ENCODE measurements at regions not wholly inside any gene's neighbourhood (a gene's known extent, or its start where the extent isn't known, plus 50 kb on each side); places are given as distances from the start of the nearest gene placed in this dataset.

- peaks cover under 1% of the 10 kb centered on the region for H3K4me1 Mint-ChIP-seq
- H3K4me3 Mint-ChIP-seq, result no peak overlapping the region
- peaks cover 4% of the 10 kb centered on the region for H3K27me3 Mint-ChIP-seq
- no peak overlapping the region for H3K27ac Mint-ChIP-seq
- peaks cover 5% of the 10 kb centered on the region for H3K9me3 Mint-ChIP-seq
- no peaks in the 10 kb centered on the region for H3K36me3 Mint-ChIP-seq
Observed at GRCh38 chr2:216571178-216571908, 61.9 kb upstream of the IGFBP2 start.

GRCh38 chr2:216571909-216572513, 61.2 kb upstream of the IGFBP2 start:
- H3K4me1 Mint-ChIP-seq, result peaks cover 7% of the 10 kb centered on the region
- H3K27me3 Mint-ChIP-seq, result peaks cover 4% of the 10 kb centered on the region
- no peak overlapping the region for H3K27ac Mint-ChIP-seq
- H3K9me3 Mint-ChIP-seq, result peaks cover 11% of the 10 kb centered on the region
- H3K36me3 Mint-ChIP-seq, result no peaks in the 10 kb centered on the region
- no peak overlapping the region for H3K4me3 Mint-ChIP-seq

GRCh38 chr2:216572582-216573578, 60.3 kb upstream of the IGFBP2 start:
- Mint-ChIP-seq H3K4me1 (peaks cover 12% of the 10 kb centered on the region), H3K4me3 (no peak overlapping the region), H3K27me3 (peaks cover 4% of the 10 kb centered on the region), H3K9me3 (peaks cover 12% of the 10 kb centered on the region), H3K36me3 (no peaks in the 10 kb centered on the region), H3K27ac (no peak overlapping the region)

GRCh38 chr2:216574046-216574445, 59.2 kb upstream of the IGFBP2 start:
- Mint-ChIP-seq H3K4me1 (peaks cover 12% of the 10 kb centered on the region), H3K27ac (no peak overlapping the region), H3K9me3 (peaks cover 12% of the 10 kb centered on the region), H3K36me3 (no peaks in the 10 kb centered on the region), H3K4me3 (no peak overlapping the region), H3K27me3 (peaks cover 3% of the 10 kb centered on the region)

- Mint-ChIP-seq H3K4me3 (no peak overlapping the region), H3K27me3 (peaks cover 1% of the 10 kb centered on the region), H3K9me3 (peaks cover 12% of the 10 kb centered on the region), H3K4me1 (peaks cover 12% of the 10 kb centered on the region), H3K27ac (no peak overlapping the region), H3K36me3 (no peaks in the 10 kb centered on the region)
Observed at GRCh38 chr2:216574586-216574985, 58.6 kb upstream of the IGFBP2 start.

- H3K9me3 Mint-ChIP-seq, result peaks cover 12% of the 10 kb centered on the region
- H3K4me3 Mint-ChIP-seq, result no peak overlapping the region
- no peak overlapping the region for H3K27ac Mint-ChIP-seq
- peaks cover 1% of the 10 kb centered on the region for H3K27me3 Mint-ChIP-seq
- peaks cover 12% of the 10 kb centered on the region for H3K4me1 Mint-ChIP-seq
- no peaks in the 10 kb centered on the region for H3K36me3 Mint-ChIP-seq
Observed at GRCh38 chr2:216575465-216575864, 57.8 kb upstream of the IGFBP2 start.

- no peak overlapping the region for H3K27ac Mint-ChIP-seq
- peaks cover 7% of the 10 kb centered on the region for H3K9me3 Mint-ChIP-seq
- peaks cover 12% of the 10 kb centered on the region for H3K4me1 Mint-ChIP-seq
- H3K36me3 Mint-ChIP-seq, result no peaks in the 10 kb centered on the region
- H3K27me3 Mint-ChIP-seq, result peaks cover 1% of the 10 kb centered on the region
- H3K4me3 Mint-ChIP-seq, result no peak overlapping the region
Observed at GRCh38 chr2:216576616-216577015, 56.6 kb upstream of the IGFBP2 start.

- Mint-ChIP-seq H3K27ac (no peak overlapping the region), H3K4me1 (peaks cover 12% of the 10 kb centered on the region), H3K36me3 (no peaks in the 10 kb centered on the region), H3K27me3 (peaks cover 6% of the 10 kb centered on the region), H3K4me3 (no peak overlapping the region), H3K9me3 (peaks cover 7% of the 10 kb centered on the region)
Observed at GRCh38 chr2:216578325-216578724, 54.9 kb upstream of the IGFBP2 start.

GRCh38 chr2:216583147-216583546, 50.1 kb upstream of the IGFBP2 start:
- Mint-ChIP-seq H3K27ac (no peak overlapping the region), H3K4me1 (no peaks in the 10 kb centered on the region), H3K36me3 (no peaks in the 10 kb centered on the region), H3K27me3 (peaks cover 13% of the 10 kb centered on the region), H3K4me3 (no peak overlapping the region), H3K9me3 (no peaks in the 10 kb centered on the region)
